ENCODE measurements at regions not wholly inside any gene's neighbourhood (a gene's known extent, or its start where the extent isn't known, plus 50 kb on each side); places are given as distances from the start of the nearest gene placed in this dataset.

DNA sequence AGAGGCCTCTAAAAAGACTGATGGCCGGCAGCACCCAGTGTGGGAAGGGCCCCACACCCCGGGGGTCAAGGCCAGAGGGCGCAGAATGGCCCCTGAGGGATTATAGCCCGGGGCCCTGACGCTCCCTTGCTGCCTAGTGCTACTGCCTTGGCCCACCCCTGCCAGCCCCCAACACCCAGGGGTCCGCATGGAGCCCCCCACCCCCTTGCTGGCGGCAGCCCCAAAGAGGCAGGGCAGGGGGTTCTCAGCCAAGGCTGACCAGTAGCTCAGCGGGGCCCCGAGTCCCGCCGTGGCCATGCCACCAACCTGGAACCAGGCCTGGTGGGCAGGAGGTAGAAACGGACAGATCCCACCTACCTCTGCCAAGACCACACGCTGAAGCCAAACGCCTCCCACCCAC lies 73.1 kb upstream of the FBRSL1 start:
- TF ChIP-seq, protein P1, sequence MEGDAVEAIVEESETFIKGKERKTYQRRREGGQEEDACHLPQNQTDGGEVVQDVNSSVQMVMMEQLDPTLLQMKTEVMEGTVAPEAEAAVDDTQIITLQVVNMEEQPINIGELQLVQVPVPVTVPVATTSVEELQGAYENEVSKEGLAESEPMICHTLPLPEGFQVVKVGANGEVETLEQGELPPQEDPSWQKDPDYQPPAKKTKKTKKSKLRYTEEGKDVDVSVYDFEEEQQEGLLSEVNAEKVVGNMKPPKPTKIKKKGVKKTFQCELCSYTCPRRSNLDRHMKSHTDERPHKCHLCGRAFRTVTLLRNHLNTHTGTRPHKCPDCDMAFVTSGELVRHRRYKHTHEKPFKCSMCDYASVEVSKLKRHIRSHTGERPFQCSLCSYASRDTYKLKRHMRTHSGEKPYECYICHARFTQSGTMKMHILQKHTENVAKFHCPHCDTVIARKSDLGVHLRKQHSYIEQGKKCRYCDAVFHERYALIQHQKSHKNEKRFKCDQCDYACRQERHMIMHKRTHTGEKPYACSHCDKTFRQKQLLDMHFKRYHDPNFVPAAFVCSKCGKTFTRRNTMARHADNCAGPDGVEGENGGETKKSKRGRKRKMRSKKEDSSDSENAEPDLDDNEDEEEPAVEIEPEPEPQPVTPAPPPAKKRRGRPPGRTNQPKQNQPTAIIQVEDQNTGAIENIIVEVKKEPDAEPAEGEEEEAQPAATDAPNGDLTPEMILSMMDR (IDR thresholded peaks at IDR 0.05; ENCODE audit: poor library complexity): no peak
- TF ChIP-seq EZH2phosphoT487 (IDR thresholded peaks at IDR 0.05; ENCODE audit: low read depth, severe bottlenecking, unreplicated experiment): no peak
- TF ChIP-seq EZH2 (IDR thresholded peaks at IDR 0.05; ENCODE audit: borderline replicate concordance): no peak

Measured in hepatocyte (in vitro differentiated cells).